GM18502 (cell line): ENCODE measurements at regions not wholly inside any gene's neighbourhood (a gene's known extent, or its start where the extent isn't known, plus 50 kb on each side); places are given as distances from the start of the nearest gene placed in this dataset.
"Not testable (repeated sequence)": the region's sequence is repeated elsewhere in the genome, so short reads cannot be mapped to it uniquely, and the experiment has no call there.

ENCODE experiments used
- ATAC-seq: cut with Tn5 transposase; IDR thresholded peaks from one replicate; pipeline ENCODE4 v1.9.1; 2021; ENCODE audit warnings: mild to moderate bottlenecking; ENCODE audit not compliant: unreplicated experiment, poor library complexity

DNA sequence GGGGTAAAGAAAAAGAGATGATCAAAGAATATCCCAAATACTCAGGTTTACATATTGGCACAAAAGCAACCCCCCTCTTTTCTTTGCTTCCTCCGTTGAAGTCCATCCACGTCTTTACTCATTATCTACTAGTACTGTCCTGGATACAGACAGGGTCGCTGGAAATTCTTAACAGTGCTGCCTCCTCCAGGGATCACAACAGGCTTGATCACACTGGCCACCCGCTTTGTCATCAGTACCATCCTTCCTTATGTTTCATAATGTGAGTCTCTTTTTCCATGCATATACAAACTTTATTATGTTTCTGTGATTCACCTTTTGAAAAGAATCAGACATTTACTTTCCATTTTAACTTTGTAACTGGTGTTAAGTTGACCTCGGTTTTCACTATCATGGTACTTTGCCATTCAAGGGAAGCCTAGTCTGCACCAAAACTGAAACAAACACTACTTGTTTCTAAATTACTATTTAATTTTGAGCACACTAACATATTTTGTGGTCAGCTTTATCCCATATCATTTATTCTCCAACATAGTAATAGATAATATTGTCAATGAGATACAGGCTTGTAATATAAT, 387.5 kb upstream of the PPP1R2C start:
- ATAC-seq, result no peak

DNA sequence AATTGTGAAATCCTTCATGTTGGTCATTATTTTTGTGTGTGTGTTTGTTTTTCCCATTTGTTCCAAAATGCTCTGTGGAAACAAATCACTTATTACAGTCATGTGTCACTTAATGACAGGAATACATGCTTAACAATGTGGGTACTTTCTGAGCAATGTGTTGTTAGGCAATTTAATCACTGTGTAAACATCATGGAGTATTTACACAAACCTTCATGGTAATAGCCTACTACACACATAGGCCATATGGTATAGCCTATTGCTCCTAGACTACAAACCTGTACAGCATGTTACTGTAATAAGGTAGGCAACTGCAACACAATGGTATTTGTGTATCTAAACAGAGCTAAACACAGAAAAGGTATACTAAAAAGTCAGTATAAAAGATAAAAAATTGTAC, 388.9 kb upstream of the PPP1R2C start:
- ATAC-seq, result no peak

- ATAC-seq, result no peak
Measured at GRCh38 chrX:43175434-43175833, 397.5 kb upstream of the PPP1R2C start.

DNA sequence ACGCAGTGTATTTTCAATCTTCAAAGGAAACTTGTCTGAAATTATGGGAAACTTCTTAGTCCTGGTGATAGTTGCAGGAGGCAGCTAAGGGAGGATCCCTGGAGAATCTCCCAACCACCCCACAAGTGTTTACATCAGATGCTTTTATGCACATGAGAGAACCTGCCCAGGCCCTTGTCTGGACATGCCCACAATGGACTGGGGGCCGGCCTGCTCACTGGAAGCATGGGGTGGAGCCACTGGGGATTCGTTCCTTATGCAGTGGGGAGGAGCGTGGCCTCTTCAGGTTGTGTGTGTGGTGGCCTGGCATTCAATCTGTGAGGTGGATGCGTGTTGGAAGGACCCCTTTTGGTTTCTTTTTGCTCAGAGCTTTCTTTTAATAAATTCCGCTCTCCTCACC, 398.7 kb upstream of the PPP1R2C start:
- no peak for ATAC-seq

DNA sequence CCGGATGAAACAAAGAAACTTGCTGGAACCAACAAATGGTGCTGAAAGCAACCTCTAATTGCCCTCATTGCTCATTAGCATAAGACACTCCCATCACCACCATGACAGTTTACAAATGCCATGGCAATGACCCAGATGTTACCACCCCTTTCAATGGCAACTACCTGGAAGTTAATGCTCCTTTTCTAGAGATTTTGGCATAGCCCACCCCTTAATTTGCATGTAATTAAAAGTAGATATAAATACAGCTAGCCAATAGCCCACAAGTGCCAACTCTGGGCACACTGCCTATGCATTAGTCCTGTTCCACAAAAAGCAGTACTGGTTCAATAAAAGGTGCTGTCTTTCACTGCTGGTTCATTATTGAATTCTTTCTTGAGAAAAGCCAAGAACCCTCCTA, 410.3 kb upstream of the PPP1R2C start:
- ATAC-seq, result no peak

DNA sequence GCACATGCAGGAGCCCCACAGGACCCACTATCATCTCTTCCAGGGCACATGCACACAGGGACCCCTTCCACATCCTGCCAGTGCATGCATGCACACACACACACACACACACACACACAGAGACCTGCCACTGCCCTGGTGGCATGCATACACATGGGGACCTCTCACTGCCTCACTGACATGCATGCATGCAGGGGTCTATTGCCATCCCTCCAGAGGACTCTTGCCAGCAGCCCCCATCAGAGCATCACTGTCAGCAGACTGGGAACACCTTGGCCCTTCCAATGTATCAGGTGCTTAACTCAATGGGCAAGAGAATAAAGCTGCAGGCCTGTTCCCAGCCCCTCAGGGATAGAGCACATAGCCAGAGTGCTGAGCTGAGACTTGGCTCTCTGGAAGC, 433.6 kb upstream of the PPP1R2C start:
- no peak for ATAC-seq

DNA sequence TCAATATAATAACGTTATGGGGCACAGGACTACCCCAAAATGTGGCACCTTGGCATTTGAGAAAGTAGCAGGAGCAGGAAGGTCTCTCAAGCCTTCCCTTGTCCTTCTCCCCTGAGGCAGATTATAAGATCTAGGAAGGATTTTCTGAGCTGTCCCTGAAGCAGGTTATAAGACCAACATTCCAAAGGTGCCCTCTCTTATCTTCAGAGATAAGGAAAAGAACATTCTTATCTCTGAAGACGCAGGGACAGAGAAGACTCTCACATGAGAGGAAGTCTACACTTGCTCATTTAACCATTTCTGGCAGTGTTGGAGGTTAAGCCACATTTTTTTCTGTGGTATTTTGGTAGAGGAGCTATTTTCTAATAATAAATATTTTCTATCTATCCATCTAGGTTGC, 437.9 kb upstream of the MAOA start:
- no peak for ATAC-seq

DNA sequence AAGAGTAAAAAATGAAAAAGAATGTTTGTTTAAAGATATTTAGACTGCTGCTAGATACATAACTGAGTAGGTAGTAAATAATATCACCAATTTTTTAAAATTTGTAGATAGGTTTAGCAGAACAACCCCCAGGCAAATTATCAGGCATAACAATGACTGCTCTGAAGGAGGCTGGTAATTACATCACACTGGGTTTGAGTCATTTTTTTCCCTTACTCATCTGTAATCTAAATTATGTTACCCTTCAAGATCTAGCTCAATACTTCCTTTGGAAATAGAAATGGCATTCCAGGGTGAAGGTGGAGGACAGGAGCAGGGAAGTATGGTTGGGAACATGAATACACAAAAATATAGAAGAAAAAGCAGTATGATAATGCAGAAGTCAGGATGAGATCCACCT, 431.6 kb upstream of the MAOA start:
- no peak for ATAC-seq

DNA sequence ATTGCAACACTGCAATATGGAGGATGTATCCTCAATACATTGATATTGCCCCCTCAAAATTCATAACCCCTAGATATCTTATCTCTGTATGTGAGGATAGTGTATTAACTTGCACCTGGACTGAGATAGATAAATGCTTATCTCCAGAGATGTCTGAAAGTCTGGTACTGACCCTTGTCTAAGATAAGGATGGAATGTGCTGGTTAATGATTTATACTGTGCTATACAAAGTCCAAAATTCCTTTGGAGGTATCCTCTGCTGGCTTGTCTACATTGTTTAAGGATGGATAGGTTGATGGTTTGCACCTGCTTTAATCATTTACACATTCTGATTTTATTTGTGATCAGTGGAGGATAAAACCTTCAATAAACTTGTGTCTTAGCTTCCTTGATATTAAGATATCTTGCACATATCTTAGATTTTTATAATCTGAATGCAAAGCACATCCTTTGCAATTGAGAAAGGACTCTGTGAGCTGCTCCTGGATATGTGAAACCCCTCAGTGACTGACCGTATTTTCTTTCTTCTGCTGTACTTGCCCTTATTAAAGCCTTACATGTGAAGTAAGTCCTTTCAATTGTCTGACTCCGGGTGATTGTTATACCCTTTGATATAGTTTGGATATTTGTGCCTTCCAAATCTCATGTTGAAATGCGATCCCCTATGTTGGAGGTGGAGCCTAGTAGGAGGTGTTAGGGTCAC, 430.3 kb upstream of the MAOA start:
- ATAC-seq, result no peak

DNA sequence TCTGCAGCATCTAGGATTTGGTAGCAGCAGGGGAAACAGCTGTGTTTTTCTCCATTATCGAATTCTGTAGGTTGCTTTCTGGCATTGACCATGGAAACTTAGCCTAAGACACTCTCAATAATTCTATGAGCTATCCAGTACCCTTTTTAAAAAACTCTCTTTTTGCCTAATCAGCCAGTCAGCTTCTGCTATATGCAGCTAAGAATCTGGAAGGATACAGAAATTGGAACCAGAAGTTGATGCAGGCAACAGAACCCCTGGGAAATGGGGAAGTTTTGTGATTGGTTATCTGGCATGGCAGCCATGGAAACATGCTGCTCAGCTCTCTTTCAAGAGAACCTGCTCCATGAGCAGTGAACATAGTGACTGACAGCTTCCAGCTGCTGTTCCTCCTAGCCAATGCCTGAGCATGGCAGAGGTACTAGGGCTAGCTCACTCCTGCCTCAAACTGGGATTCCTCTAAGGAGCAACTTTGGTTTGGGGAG, 417.6 kb upstream of the MAOA start:
- ATAC-seq, result no peak

DNA sequence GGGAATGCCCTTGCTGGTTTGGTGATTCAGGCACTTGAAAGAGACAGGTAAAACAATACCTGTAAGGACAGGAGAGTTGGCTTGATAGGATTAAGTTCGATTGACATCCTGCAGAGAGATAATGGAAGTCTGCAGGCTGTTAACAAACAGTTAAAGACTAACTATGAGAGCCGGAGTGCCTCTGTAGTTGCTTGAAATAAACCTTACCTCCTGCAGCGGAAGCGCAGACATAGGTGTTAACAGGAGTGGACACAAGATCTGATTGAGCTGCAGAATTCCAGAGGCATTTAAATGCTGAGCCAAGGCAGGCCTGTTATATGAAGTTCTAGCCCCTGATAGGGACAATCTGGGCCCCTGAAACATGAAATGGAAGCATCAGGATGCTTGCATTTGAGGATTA, 416.7 kb upstream of the MAOA start:
- ATAC-seq, result no peak

DNA sequence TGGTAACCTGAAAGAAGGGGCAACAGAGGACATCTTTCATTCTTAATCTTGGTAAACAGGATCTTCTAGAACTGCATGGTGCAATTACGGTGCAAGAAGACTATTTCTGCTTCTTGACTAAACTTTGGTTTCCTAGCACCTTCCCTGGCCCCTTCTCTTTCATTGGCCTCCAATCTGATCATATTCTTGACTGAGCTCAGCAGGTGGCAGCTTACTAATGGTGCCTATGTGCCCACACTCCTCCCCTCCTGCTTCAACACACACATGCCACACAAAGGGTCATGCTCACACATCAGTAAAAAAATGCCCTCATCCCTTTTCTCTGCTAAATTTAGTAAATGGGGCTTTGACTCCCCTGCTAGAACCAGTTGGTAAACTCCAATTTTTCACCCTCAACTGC, 400.5 kb upstream of the MAOA start:
- ATAC-seq, result no peak

GRCh38 chrX:43266487-43266886, 389.6 kb upstream of the MAOA start:
- no peak for ATAC-seq

DNA sequence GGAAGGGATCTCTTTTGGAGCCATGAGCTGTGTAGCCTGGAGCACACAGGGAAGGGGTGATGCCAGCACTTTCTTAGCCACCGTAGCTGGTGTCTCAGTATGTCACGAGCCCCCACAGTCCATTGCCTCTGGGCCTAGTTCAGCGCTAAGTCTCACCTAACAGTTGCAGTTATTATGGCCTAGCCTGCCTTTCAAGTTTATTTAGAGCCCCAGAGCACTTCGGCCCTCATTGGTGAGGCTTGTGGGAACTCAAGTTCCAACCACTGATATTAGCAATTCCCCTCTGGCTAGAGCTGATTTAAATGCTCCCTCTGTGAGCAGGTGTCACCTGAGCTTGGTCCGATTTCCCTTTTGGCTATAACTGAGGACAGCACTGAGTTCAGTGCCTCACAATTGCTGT, 388.4 kb upstream of the MAOA start:
- no peak for ATAC-seq

DNA sequence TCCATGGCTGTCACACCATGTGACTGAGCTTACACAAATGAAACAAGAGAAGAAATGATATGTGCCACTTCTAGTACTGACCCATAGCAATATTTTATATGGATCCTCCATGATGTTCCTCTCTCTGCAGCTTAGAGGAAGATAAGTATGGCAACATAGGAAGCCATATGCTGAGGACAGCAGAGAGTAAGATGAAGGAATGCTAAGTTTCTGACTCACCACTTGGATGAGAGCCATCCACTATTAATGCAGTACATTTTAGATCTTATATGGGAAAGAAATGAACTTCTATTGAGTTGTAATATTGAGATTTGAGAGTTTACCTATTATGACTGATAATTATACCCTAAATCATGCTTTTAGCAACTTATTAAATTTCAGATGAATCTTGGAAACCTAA, 386.9 kb upstream of the MAOA start:
- no peak for ATAC-seq

DNA sequence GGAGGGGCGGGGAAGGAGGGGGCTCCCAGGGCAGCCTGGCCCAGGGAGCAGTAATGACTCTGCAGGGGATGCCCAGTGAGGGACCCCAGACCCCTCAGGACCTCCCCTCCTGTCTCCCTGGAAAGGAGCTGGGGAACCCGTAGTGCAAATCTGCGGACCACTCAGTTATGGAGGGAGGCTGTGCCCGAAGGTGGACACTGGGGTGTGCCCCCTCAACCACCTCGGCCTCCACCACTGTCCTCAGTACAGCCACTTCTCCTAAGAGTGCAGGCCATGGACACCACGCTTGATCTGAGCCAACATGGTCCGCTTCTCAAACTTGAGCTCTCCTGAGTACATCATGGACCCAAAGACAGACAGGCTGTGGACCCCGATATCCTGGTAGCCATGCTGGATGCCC, 378.2 kb upstream of the MAOA start:
- no peak for ATAC-seq

GRCh38 chrX:43278440-43278839, 377.7 kb upstream of the MAOA start:
- ATAC-seq, result no peak

DNA sequence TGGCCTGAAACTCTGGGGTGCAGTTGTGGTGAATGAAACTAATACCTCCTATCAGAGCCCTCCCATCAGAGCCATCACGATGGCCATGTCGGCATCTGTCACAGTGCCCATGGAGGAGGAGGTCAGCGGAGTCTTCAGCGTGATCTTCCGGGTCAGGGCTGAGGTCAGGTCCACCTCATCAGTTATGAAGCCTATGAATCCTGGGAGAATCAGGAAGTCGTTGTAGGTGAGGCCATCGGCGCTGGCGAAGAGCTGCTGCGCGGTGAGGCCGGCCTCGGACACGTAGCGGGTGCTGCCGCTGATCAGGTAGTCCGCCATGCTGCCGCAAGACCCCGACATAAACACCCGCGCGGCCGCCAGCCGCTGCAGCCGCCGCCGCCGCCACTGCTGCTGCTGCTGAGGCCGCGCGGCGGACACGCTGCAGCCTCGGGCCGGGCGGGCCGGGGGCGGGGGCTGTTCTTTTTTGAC, 376.7 kb upstream of the MAOA start:
- ATAC-seq, result no peak

DNA sequence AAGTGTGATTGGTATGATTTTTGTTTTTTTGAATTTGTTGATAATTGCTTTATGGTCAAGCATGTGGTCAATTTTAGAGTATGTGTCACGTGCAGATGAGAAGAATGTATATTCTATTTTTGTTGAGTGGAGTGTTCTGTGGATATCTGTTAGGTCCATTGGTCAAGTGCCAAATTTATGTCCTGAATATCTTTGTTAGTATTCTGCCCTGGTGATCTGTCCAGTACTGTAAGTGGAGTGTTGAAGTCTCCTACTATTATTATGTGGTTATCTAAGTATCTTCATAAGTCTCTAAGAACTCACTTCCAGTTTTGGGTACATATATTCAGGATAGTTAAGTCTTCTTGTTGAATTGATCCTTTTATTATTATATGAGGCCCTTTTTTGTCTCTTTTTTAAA, 372.9 kb upstream of the MAOA start:
- ATAC-seq, result no peak

GRCh38 chrX:43311625-43312024, 344.5 kb upstream of the MAOA start:
- ATAC-seq, result not testable (repeated sequence)

GRCh38 chrX:43313035-43313434, 343.1 kb upstream of the MAOA start:
- no peak for ATAC-seq

GRCh38 chrX:43314525-43314924, 341.6 kb upstream of the MAOA start:
- no peak for ATAC-seq
